CD4-positive, alpha-beta T cell treated with Interleukin-10 for 1 hour (primary cell): ENCODE measurements at regions not wholly inside any gene's neighbourhood (a gene's known extent, or its start where the extent isn't known, plus 50 kb on each side); places are given as distances from the start of the nearest gene placed in this dataset.
"Not testable (repeated sequence)": the region's sequence is repeated elsewhere in the genome, so short reads cannot be mapped to it uniquely, and the experiment has no call there.

Source experiments
- DNase-seq: peaks from one replicate; pipeline ENCODE4 v3.0.0-alpha.2; 2020

GRCh38 chr5:96198356-96199058 lies 234.5 kb downstream of the PCSK1 start:
- no peak for DNase-seq

DNA sequence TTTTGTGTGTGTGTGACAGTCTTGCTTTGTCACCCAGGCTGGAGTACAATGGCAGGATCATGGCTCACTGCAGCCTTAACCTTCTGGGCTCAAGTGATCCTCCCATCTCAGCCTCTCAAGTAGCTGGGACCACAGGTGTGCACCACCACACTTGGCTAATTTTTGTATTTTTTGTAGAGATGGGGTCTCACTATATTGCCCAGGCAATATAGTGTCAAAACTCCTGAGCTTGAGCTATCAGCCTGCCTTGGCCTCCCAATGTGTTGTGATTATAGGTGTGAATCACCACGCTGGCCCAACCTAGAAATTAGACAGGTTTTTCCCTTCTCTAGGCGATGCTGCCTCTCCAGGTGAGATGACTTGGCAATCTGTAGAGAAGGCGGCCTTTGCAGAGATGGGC lies 235.3 kb downstream of the PCSK1 start:
- not testable (repeated sequence) for DNase-seq

DNA sequence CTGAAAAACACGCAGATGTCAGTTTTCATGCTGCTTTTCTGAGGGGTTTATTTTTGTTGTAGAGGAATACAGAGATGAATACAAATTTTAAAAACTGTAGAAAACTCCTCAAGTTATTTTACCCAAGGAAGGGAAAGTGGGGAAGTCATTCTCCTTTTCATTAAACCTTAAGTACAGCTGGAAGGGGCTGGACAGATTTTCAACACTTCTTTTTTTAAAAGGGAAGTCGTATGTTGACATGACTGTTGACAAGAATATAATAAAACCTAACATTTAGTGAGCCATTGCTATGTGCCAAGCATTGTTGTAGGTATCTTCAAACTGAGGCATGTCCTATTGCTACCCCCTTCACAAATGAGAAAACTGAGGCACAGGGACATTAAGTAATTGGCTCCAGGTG lies 235.7 kb upstream of the ELL2 start:
- DNase-seq = no peak

DNA sequence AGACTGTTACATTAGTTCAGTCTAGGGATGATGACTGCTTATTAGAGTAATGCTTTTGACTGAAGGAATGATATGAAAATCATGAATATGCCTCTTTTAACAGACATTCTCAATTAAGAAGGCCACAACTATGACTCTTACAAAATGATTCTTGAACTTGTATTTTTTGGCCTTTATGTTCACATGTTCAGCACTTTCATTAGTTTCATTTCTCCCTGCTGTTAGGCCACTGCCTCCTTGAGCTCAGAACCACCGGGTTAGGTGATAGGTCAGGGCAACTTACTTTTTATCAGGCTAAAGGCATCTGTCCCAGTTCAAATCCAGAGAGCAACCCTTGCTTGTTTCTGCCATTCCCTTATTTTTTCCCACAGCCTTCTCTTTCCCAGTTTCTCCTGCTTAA lies 235.2 kb upstream of the ELL2 start:
- DNase-seq = no peak

DNA sequence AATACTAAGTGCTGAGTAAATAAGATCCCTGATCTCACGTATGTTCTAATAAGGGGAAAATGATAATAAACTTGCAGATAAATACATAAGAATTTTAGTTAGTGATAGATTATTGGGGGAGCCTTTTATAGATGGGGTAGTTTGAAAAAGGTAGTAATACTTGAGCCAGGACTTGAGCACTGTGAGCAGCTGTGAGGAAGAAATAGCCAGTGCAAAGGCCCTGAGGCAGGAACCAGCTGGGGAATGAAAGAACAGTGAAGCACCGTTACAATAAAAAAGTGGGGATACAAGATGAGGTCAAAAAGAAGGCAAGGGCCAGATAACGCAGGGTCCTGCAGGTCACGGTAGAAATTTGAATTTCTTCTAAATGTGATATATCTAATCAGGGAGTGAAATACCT lies 234.8 kb upstream of the ELL2 start:
- no peak for DNase-seq

- DNase-seq = no peak
Measured at GRCh38 chr5:96195123-96195522, 233.5 kb upstream of the ELL2 start.

DNA sequence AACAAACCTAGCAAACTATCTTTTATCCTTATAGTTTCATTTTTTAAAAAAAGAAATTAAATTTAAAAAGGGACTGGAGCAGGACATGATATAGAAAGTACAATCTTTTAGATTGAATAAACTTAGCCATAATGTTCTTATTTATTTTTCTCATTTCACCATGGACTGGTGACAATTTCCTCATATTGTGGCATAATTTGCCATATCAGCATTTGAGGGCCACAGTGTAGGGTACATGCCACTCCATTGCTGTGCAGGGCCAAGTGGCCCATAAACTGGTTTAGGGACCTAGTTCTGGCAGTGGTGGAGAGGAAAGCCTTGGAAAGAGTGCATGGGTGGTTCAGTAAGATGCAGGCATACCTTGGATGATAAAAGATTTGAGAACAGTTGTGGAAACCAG lies 232.9 kb upstream of the ELL2 start:
- no peak for DNase-seq

DNA sequence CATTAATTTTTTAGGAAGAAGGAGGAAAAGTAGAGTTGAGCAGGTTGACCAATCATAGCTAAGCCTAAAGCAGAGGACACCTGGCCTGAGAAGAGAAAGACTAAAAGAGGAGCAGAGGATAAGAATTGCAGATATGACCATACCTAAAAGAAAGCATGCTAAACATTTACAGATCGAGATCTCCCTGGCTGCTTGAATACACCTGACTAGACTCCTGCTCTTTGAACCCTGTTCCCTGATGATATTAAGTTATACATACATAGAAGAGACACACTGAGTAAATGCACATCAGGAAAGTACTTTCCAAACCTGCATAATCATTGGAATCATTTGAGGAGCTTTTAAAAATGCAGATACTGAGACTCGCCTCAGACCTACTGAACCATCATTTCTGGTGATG lies 232.3 kb upstream of the ELL2 start:
- DNase-seq = no peak

DNA sequence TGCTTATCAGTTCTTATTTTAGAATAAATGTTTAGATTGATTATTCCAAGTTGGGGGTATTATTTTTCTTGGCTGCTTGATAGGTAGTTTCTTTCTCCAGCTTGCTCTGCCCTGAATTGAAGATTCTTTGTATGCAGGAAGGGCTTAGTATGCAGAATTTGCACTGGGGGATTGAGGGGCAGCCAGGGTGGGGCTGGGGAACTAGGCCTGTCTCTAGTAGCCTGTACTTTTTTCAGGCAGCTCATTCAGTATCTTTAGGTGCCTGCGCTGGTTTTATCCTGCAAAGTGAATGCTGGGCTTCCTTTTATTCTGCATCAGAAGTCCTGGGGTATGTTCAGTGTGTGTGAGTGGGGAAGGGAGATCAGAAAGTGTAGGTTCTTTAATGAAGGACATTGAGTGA lies 228.3 kb upstream of the ELL2 start:
- DNase-seq = no peak

- no peak for DNase-seq
Measured at GRCh38 chr5:96189028-96189826, 227.6 kb upstream of the ELL2 start.

DNA sequence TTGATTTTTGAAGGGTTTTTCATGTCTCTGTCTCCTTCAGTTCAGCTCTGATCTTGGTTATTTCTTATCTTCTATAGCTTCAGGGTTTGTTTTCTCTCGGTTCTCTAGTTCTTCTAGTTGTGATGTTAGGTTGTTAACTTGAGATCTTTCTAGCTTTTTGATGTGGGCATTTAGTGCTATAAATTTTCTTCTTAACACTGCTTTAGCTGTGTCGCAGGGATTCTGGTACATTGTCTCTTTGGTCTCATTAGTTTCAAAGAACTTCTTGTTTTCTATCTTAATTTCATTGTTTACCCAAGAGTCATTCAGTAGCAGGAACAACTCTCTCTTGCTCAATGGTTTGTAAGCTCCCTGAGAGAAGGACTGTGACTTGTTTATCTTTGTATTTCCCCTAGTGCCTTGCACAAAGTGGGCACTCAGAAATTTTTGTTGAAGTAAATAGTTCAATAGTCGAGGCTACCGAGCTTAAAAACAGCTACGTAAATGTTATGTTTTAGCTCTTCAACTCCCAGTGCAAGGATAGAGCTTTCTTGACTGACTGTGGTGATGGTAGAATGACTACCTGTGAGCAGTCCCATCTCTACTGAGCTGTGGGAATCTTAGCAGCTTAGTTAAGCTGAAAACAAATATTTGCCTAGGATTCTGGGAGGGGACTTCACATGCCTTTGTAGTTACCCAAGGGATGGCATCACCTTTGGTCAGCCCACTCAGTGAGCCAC lies 225.8 kb upstream of the ELL2 start:
- no peak for DNase-seq

GRCh38 chr5:96184510-96184909 lies 222.9 kb upstream of the ELL2 start:
- not testable (repeated sequence) for DNase-seq

- no peak for DNase-seq
Measured at GRCh38 chr5:96180684-96181435, 219.2 kb upstream of the ELL2 start.

DNA sequence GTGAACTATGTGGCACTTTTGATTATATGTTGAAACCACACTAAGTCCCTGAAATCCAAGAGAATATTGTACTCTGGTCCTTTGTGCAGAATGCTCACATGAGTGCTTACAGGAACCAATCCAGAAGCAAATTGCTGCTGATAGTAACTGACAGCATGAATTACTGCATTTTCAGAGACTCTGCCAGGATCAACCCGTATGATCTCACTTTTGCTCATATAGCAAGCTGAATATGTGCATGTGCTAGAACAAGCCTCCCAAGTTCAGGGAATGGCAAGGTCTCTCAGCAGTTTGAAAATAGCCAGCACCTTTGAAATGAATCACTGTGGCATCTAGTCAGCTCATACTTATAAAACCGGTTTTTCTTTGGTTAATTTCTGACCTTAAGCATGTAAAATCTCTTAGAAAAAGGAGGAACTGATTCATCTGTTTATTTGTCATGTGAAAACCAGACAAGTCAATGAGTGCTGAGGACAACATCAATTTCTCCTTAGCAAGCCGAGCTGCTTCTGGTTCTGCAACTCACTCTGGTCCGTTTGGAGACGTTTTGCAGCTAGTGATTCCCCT lies 215.7 kb upstream of the ELL2 start:
- DNase-seq = no peak

DNA sequence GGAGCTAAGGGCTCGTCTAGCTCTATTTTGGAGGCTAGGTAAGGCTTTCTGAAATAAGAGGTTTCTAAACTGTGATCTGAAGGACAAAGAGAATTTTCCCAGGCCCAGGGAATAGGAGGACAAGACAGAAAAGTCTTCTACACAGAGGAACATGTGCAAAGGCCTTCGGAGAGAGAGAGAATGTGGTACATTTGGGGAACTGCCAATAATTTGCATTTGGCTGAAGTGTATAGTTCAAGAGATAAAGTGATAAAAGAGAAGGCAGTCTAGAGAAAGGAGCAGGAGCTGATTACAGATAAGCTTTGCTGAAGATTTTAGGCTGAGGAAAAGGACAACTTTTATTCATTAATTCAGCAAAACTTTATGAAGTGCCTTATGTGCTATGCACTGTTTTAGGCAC lies 214.4 kb upstream of the ELL2 start:
- no peak for DNase-seq

- no peak for DNase-seq
Measured at GRCh38 chr5:96175090-96175489, 213.4 kb upstream of the ELL2 start.

GRCh38 chr5:96173366-96173765 lies 211.7 kb upstream of the ELL2 start:
- DNase-seq = no peak

DNA sequence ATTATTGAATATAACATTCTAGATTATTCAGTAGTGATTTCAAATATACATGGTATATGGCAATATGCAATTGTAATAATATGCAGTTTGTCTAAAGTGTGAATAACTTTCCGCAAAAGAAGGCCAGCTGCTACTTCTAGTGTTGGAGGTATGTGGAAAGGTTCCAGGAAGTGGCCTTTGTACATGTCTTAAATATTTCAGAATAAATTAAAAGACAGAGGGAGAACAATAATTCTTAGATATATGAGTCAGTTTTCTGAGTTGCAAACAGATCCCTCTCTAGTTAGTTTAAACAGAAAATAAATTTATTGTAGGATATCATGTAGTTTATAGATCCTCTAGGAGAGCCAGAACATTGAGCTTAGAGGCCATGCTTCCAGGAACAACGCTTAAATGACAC lies 210.8 kb upstream of the ELL2 start:
- no peak for DNase-seq

- not testable (repeated sequence) for DNase-seq
Measured at GRCh38 chr5:96171973-96172372, 210.3 kb upstream of the ELL2 start.

DNA sequence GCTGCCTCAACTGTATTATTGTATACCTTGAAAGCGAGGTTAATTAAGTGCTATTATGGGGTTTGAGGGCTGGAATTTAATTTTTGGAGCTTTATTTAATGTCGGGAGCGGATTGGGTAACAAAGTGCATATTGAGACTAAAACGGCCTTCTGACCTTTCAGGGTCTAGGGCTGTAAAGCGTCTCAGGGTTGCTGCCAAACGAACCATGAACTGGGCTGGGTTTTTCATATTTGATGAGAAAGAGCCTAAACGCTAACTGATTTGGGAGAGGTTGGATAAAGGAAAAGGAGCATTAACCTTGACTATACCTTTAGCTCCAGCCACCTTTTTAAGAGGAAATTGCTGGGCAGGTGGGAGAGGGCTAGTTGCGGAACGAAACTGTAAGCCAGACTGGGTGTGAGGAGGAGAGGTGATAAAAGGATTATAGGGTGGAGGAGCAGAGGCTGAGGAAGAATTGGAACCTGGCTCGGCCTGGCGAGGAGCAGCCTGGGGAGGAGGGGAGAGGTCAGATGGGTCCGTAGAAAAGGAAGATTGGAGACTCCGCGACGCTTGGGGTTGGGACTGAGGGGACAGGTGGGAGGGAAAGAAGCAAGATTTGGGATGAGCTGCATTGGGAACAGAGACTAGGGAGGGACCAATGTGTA lies 209.0 kb upstream of the ELL2 start:
- DNase-seq = not testable (repeated sequence)

DNA sequence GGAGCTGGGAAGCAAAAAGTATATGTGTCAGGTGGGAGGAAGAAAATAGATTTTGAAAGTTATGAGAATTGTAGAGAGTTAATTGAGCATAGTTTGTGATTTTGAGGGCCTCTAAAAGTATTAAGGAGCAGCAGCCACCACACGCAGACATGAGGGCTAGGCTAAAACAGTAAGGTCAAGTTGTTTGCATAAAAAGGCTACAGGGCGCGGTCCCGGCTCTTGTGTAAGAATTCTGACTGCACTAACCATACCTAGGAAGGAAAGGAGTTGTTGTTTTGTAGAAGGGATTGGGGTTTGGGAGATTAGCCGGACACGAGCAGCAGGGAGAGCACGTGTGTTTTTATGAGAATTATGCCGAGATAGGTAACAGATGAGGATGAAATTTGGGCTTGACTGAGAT lies 207.2 kb upstream of the ELL2 start:
- not testable (repeated sequence) for DNase-seq

DNA sequence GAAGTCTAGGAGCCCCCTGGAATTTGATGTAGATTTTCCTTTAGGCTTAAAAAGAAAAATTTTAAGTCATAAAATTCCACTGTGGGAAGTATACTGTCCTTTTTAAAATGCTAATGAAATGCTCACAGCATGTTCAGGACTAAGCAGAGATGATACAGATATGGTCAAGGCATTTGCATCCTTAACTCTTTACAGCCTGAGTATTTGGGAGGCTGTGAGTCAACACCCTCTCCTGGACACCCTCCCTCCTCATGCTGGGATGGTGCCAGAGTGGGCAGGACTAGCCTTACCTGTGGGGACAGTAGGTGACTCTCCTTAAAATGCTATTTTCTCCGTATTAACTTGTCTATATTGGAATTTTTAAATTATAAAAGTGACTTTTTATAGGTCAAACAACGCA lies 197.4 kb upstream of the ELL2 start:
- no peak for DNase-seq
